ENCODE measurements at regions not wholly inside any gene's neighbourhood (a gene's known extent, or its start where the extent isn't known, plus 50 kb on each side); places are given as distances from the start of the nearest gene placed in this dataset.
"Not testable (repeated sequence)": the region's sequence is repeated elsewhere in the genome, so short reads cannot be mapped to it uniquely, and the experiment has no call there.

DNA sequence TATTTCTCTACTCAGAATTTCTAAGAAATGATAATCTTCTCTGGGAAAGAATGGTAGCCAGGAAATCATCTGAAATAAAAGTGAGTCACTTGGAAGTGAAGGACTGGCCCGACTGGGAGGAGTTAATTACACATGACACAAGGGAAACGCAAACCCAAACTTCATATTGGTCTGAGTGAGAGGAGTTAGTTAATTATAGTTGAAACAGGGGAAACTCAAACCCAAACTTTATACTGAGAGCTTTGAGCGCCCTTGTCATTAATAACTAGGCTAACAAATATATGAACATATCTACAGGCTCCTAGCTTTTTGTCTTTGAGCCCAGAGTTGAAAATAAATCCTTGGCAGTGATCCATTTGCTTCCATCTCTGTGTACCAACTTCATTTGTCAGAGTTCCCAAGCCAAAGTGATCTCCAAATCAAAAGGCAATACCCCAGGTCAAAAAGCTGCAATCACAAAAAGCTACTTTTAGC lies 187.8 kb upstream of the COL3A1 start:
- no peaks in the 10 kb centered on the region for H3K4me1 Mint-ChIP-seq (ENCODE audit: low read depth)
- H3K4me3 Mint-ChIP-seq (ENCODE audit: low read depth): no peak overlapping the region
- no peak for DNase-seq (ENCODE audit: low spot score, unreplicated experiment)
- no peak overlapping the region for H3K27ac Mint-ChIP-seq
- no peaks in the 10 kb centered on the region for H3K9me3 Mint-ChIP-seq (ENCODE audit: low read depth)
- no peaks in the 10 kb centered on the region for H3K27me3 Mint-ChIP-seq
- no peaks in the 10 kb centered on the region for H3K36me3 Mint-ChIP-seq (ENCODE audit: insufficient read depth)
- TF ChIP-seq CTCF (IDR thresholded peaks at IDR 0.05; ENCODE audit: unreplicated experiment): no peak

- no peaks in the 10 kb centered on the region for H3K27me3 Mint-ChIP-seq
- no peaks in the 10 kb centered on the region for H3K4me1 Mint-ChIP-seq (ENCODE audit: low read depth)
- H3K27ac Mint-ChIP-seq: no peak overlapping the region
- no peak for DNase-seq (ENCODE audit: low spot score, unreplicated experiment)
- H3K4me3 Mint-ChIP-seq (ENCODE audit: low read depth): no peak overlapping the region
- TF ChIP-seq CTCF (IDR thresholded peaks at IDR 0.05; ENCODE audit: unreplicated experiment): no peak
- H3K36me3 Mint-ChIP-seq (ENCODE audit: insufficient read depth): no peaks in the 10 kb centered on the region
- no peaks in the 10 kb centered on the region for H3K9me3 Mint-ChIP-seq (ENCODE audit: low read depth)
These were observed 187.0 kb upstream of the COL3A1 start for GRCh38 chr2:188787021-188787657.

- Mint-ChIP-seq H3K36me3 (ENCODE audit: insufficient read depth) (no peaks in the 10 kb centered on the region), H3K4me1 (ENCODE audit: low read depth) (no peaks in the 10 kb centered on the region), H3K9me3 (ENCODE audit: low read depth) (no peaks in the 10 kb centered on the region), H3K27ac (no peak overlapping the region), H3K4me3 (ENCODE audit: low read depth) (no peak overlapping the region), H3K27me3 (no peaks in the 10 kb centered on the region)
- no peak for TF ChIP-seq CTCF (IDR thresholded peaks at IDR 0.05; ENCODE audit: unreplicated experiment)
- no peak for DNase-seq (ENCODE audit: low spot score, unreplicated experiment)
These were observed 186.4 kb upstream of the COL3A1 start for GRCh38 chr2:188787658-188788240.

GRCh38 chr2:188788621-188789020 lies 185.6 kb upstream of the COL3A1 start:
- H3K9me3 Mint-ChIP-seq (ENCODE audit: low read depth): no peaks in the 10 kb centered on the region
- TF ChIP-seq CTCF (IDR thresholded peaks at IDR 0.05; ENCODE audit: unreplicated experiment): no peak
- DNase-seq (ENCODE audit: low spot score, unreplicated experiment): no peak
- H3K27me3 Mint-ChIP-seq: no peaks in the 10 kb centered on the region
- no peaks in the 10 kb centered on the region for H3K36me3 Mint-ChIP-seq (ENCODE audit: insufficient read depth)
- no peaks in the 10 kb centered on the region for H3K4me1 Mint-ChIP-seq (ENCODE audit: low read depth)
- no peak overlapping the region for H3K27ac Mint-ChIP-seq
- no peak overlapping the region for H3K4me3 Mint-ChIP-seq (ENCODE audit: low read depth)

GRCh38 chr2:188789951-188790350 lies 184.2 kb upstream of the COL3A1 start:
- Mint-ChIP-seq H3K36me3 (ENCODE audit: insufficient read depth) (no peaks in the 10 kb centered on the region), H3K4me3 (ENCODE audit: low read depth) (no peak overlapping the region), H3K27me3 (no peaks in the 10 kb centered on the region), H3K27ac (no peak overlapping the region), H3K9me3 (ENCODE audit: low read depth) (no peaks in the 10 kb centered on the region), H3K4me1 (ENCODE audit: low read depth) (no peaks in the 10 kb centered on the region)
- no peak for TF ChIP-seq CTCF (IDR thresholded peaks at IDR 0.05; ENCODE audit: unreplicated experiment)
- DNase-seq (ENCODE audit: low spot score, unreplicated experiment): no peak

DNA sequence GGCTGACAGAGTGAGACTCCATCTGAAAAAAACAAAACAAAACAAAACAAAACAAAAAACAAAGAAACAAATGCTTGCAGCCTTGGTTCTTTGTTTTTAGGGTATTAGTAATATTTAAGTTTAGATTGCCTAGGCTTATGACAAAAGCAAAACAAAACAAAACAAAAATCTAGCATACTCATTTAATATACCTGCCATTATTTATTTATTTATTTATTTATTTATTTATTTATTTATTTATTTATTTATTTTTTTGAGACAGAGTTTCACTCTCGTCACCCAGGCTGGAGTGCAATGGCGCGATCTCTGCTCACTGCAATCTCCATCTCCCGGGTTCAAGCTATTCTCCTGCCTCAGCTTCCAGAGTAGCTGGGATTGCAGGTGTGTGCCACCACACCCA lies 179.7 kb upstream of the COL3A1 start:
- H3K27me3 Mint-ChIP-seq, H3K27ac Mint-ChIP-seq: not testable (repeated sequence)

More for the DNA sequence above, 179.7 kb upstream of the COL3A1 start:
- H3K36me3 Mint-ChIP-seq (ENCODE audit: insufficient read depth); DNase-seq (ENCODE audit: low spot score, unreplicated experiment); H3K9me3 Mint-ChIP-seq (ENCODE audit: low read depth); H3K4me1 Mint-ChIP-seq (ENCODE audit: low read depth); H3K4me3 Mint-ChIP-seq (ENCODE audit: low read depth): not testable (repeated sequence)

All from progenitor cell of endocrine pancreas (in vitro differentiated cells).